Cerebellar nuclear complex (tissue), 1 donor: ENCODE measurements at regions not wholly inside any gene's neighbourhood (a gene's known extent, or its start where the extent isn't known, plus 50 kb on each side); places are given as distances from the start of the nearest gene placed in this dataset.
A peak's percentile ranks its signal among the peaks of the same experiment; 100 is the strongest.
"Not testable (repeated sequence)": the region's sequence is repeated elsewhere in the genome, so short reads cannot be mapped to it uniquely, and the experiment has no call there.

Source experiments
- DNase-seq, 2 experiments: peaks; one replicate each; lab custom pipeline; 2025; lab: John Stamatoyannopoulos, UW

GRCh38 chr5:92992073-92992472 lies 588.9 kb downstream of the NR2F1-AS1 start:
- DNase-seq, result no peak

GRCh38 chr5:92991581-92992067 lies 589.4 kb downstream of the NR2F1-AS1 start:
- no peak for DNase-seq

GRCh38 chr5:92990771-92991170 lies 590.2 kb downstream of the NR2F1-AS1 start:
- DNase-seq, result no peak

GRCh38 chr5:92981001-92981400 lies 600.0 kb downstream of the NR2F1-AS1 start:
- DNase-seq, result no peak

- DNase-seq, result no peak
Measured at GRCh38 chr5:92980491-92980890, 600.5 kb downstream of the NR2F1-AS1 start.

- no peak for DNase-seq
Measured at GRCh38 chr5:92979716-92980115, 601.3 kb downstream of the NR2F1-AS1 start.

GRCh38 chr5:92977846-92978540 lies 603.0 kb downstream of the NR2F1-AS1 start:
- DNase-seq, result no peak

- DNase-seq, result no peak
Measured at GRCh38 chr5:92976156-92976555, 604.9 kb downstream of the NR2F1-AS1 start.

- DNase-seq, result no peak
Measured at GRCh38 chr5:92969781-92970237, 611.2 kb downstream of the NR2F1-AS1 start.

- DNase-seq, result no peak
Measured at GRCh38 chr5:92969191-92969780, 611.7 kb downstream of the NR2F1-AS1 start.

GRCh38 chr5:92963800-92964199 lies 617.2 kb downstream of the NR2F1-AS1 start:
- no peak for DNase-seq

GRCh38 chr5:92962752-92963151 lies 618.3 kb downstream of the NR2F1-AS1 start:
- DNase-seq, result no peak

GRCh38 chr5:92956886-92957285 lies 624.1 kb downstream of the NR2F1-AS1 start:
- DNase-seq, result no peak

- DNase-seq, result no peak
Measured at GRCh38 chr5:92952243-92952642, 628.8 kb downstream of the NR2F1-AS1 start.

- no peak for DNase-seq
Measured at GRCh38 chr5:92951746-92952145, 629.3 kb downstream of the NR2F1-AS1 start.

- DNase-seq, result no peak
Measured at GRCh38 chr5:92946546-92946945, 634.5 kb downstream of the NR2F1-AS1 start.

- DNase-seq, result no peak
Measured at GRCh38 chr5:92945605-92946097, 635.4 kb downstream of the NR2F1-AS1 start.

GRCh38 chr5:92944903-92945604 lies 636.0 kb downstream of the NR2F1-AS1 start:
- DNase-seq, result no peak

- DNase-seq, result no peak
Measured at GRCh38 chr5:92944337-92944736, 636.7 kb downstream of the NR2F1-AS1 start.

GRCh38 chr5:92942762-92943161 lies 638.3 kb downstream of the NR2F1-AS1 start:
- DNase-seq, result no peak

GRCh38 chr5:92941806-92942205 lies 639.2 kb downstream of the NR2F1-AS1 start:
- DNase-seq, result no peak

- DNase-seq, result peak in 1 of 2 experiments; percentile 14
Measured at GRCh38 chr5:92939428-92939827, 641.6 kb downstream of the NR2F1-AS1 start.

GRCh38 chr5:92937396-92937795 lies 643.6 kb downstream of the NR2F1-AS1 start:
- not testable (repeated sequence) for DNase-seq
